Prostate gland (tissue), 2 donors: ENCODE measurements at regions not wholly inside any gene's neighbourhood (a gene's known extent, or its start where the extent isn't known, plus 50 kb on each side); places are given as distances from the start of the nearest gene placed in this dataset.

ENCODE experiments used
- POLR2A ChIP-seq: fragments of 450-650 bp; IDR thresholded peaks from one replicate; pipeline ENCODE4 v1.6.1; 2016; ENCODE audit warnings: antibody characterized with exemption, mild to moderate bottlenecking
- TF ChIP-seq, protein P1 (sequence below), 4 experiments: fragments of 200-600 bp in 2 of 4; fragments of 450-650 bp in 2 of 4; sonication (generic) in 2 of 4; IDR thresholded peaks; 1 replicate in 3 of 4; 2 replicates in 1 of 4; pipeline ENCODE4 v1.5.1; 2016 to 2019; ENCODE audit warnings: antibody characterized with exemption in 4 of 4, mild to moderate bottlenecking in 2 of 4, moderate library complexity in 2 of 4

GRCh38 chr1:30201015-30201414 lies 522.4 kb downstream of the MATN1 start:
- TF ChIP-seq, protein P1, sequence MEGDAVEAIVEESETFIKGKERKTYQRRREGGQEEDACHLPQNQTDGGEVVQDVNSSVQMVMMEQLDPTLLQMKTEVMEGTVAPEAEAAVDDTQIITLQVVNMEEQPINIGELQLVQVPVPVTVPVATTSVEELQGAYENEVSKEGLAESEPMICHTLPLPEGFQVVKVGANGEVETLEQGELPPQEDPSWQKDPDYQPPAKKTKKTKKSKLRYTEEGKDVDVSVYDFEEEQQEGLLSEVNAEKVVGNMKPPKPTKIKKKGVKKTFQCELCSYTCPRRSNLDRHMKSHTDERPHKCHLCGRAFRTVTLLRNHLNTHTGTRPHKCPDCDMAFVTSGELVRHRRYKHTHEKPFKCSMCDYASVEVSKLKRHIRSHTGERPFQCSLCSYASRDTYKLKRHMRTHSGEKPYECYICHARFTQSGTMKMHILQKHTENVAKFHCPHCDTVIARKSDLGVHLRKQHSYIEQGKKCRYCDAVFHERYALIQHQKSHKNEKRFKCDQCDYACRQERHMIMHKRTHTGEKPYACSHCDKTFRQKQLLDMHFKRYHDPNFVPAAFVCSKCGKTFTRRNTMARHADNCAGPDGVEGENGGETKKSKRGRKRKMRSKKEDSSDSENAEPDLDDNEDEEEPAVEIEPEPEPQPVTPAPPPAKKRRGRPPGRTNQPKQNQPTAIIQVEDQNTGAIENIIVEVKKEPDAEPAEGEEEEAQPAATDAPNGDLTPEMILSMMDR (IDR thresholded peaks at IDR 0.05), result no peak
- no peak for TF ChIP-seq POLR2A
